Right lobe of liver (tissue), 6 donors: ENCODE measurements at regions not wholly inside any gene's neighbourhood (a gene's known extent, or its start where the extent isn't known, plus 50 kb on each side); places are given as distances from the start of the nearest gene placed in this dataset.

ENCODE experiments used
- ATAC-seq, 4 donors: fragments of 200-7000 bp; cut with Tn5 transposase; one replicate each; pipeline ENCODE4 v1.9.1; 2020; ENCODE audit warnings: mild to moderate bottlenecking in 4 of 4, moderate library complexity in 4 of 4
- DNase-seq, 3 donors: peaks; one replicate each; pipeline ENCODE4 v3.0.0-alpha.2; 2020
- H3K27ac ChIP-seq, 3 donors: fragments of 200-600 bp; one replicate each; pipeline ENCODE4 v1.8.0; 2022
- H3K27me3 ChIP-seq, 2 donors: fragments of 200-600 bp; one replicate each; pipeline ENCODE4 v1.8.0; 2022
- H3K36me3 ChIP-seq, 4 donors: fragments of 200-600 bp; sonication (generic) in 1 of 4; one replicate each; pipeline versions ENCODE4 v1.5.1 to v1.8.0; 2017 to 2022; ENCODE audit warnings: control low read depth in 1 of 4
- H3K4me1 ChIP-seq, 4 donors: fragments of 200-600 bp; sonication (generic) in 1 of 4; one replicate each; pipeline versions ENCODE4 v1.5.1 to v1.8.0; 2017 to 2022; ENCODE audit warnings: control low read depth in 1 of 4
- H3K4me3 ChIP-seq, 3 donors: fragments of 200-600 bp; one replicate each; pipeline ENCODE4 v1.8.0; 2022
- H3K9me3 ChIP-seq, 4 donors: fragments of 200-600 bp; sonication (generic) in 1 of 4; one replicate each; pipeline versions ENCODE4 v1.5.1 to v1.8.0; 2017 to 2022; ENCODE audit warnings: control low read depth in 1 of 4
- POLR2A ChIP-seq: fragments of 450-650 bp; IDR thresholded peaks from one replicate; pipeline ENCODE4 v1.6.1; 2017; ENCODE audit warnings: antibody characterized with exemption, mild to moderate bottlenecking
- WGBS: methylation state at CpG from one replicate; pipeline ENCODE4 v1.1.6; 2018; ENCODE audit warnings: low coverage, low lambda C conversion rate; ENCODE audit not compliant: insufficient coverage; ENCODE audit errors: missing lambda C conversion rate; 5-methylcytosine and 5-hydroxymethylcytosine counted together
- intact Hi-C, 2 donors: fragments of 100-400 bp; cut with DNase I; formaldehyde crosslinking; loops; one replicate each; pipeline versions ENCODE4 v1.11.2 to v1.14.1; 2022
- TF ChIP-seq, protein P1 (sequence below), 4 donors: fragments of 200-600 bp in 3 of 4; fragments of 450-650 bp in 1 of 4; IDR thresholded peaks; one replicate each; pipeline versions ENCODE4 v1.5.1 to v1.8.0; 2016 to 2022; ENCODE audit warnings: antibody characterized with exemption in 4 of 4, mild to moderate bottlenecking in 2 of 4
- donor health status: DM: no; HTN: yes; CAD: no.
- donor health status: DM: no; HTN: no; CAD: no.
- donor health status: DM: no; HTN: no; CAD: no.
- donor health status: DM: no; HTN: yes; CAD: no.
- donor health status: DM: no; HTN: yes; CAD: no.

DNA sequence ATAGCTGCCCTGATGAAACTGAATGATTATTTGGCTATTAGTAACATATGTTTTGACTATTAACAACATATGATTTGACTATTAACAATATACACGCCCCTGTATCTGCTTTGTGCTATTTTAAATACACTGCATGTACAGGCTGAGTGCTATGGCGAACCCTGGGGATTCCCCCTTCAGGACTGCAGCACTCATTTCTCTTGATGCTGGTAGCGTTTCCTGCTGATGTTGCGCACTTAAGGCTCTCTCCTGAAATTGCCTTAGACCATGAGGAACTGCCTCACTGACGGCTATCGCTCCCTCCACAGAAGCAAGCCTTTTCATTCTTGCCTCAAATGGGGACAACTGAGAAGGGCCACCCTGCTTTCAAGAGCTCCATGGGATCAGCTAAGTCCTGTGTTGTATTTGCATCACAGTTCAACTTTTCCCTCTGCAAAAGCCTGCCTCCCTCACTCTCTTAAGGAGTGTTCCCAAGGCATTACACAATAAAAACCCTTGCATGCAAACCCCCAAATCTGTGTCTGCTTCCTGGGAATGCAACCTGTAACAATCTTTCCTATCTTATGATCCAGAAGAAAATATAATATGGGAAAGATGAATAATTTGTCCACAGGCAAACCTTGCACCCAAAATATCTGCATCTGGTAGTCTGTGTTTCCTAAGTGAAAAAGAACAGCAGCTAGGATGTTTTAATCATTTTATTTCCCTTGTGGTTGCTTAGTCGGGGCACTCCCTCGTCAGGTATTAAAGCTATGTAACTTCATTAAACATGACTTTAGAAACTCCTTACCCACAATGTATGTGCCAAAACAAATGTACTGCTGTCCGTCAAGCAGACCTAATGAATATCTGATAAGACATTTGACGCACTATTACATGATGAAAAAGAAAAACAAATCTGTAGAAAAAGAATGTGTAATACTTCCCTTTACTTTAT lies 456.4 kb downstream of the COL12A1 start:
- TF ChIP-seq POLR2A, result no peak
- TF ChIP-seq, protein P1, sequence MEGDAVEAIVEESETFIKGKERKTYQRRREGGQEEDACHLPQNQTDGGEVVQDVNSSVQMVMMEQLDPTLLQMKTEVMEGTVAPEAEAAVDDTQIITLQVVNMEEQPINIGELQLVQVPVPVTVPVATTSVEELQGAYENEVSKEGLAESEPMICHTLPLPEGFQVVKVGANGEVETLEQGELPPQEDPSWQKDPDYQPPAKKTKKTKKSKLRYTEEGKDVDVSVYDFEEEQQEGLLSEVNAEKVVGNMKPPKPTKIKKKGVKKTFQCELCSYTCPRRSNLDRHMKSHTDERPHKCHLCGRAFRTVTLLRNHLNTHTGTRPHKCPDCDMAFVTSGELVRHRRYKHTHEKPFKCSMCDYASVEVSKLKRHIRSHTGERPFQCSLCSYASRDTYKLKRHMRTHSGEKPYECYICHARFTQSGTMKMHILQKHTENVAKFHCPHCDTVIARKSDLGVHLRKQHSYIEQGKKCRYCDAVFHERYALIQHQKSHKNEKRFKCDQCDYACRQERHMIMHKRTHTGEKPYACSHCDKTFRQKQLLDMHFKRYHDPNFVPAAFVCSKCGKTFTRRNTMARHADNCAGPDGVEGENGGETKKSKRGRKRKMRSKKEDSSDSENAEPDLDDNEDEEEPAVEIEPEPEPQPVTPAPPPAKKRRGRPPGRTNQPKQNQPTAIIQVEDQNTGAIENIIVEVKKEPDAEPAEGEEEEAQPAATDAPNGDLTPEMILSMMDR (IDR thresholded peaks at IDR 0.05), result no peak
- Histone ChIP-seq H3K27me3 (no peaks in the 10 kb centered on the region), H3K27ac (no peak overlapping the region), H3K36me3 (no peaks in the 10 kb centered on the region), H3K4me1 (no peaks in the 10 kb centered on the region), H3K9me3 (no peaks in the 10 kb centered on the region), H3K4me3 (no peak overlapping the region)
- intact Hi-C loops, result no loop called here
- DNase-seq (no peak), ATAC-seq (no peak)
- 49% methylated on average over 9 of the region's 10 CpGs for WGBS

DNA sequence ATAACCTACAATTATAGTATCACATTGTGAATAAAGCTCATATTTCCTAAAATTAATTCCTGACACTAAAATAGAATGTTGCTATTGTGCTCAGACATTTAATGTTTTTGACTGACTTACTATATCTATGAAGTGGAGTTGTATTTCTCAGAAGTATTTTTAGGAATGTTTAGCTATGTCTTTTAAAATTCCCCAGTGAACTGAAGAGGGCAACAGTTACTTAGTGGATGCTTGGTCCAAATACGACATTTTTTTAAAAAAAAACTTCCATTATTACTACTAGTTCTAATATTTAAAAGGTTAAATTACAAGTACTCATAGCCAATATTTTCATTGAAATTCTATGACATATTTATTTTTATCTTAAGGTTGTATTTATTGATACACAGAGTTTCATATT lies 460.2 kb downstream of the COL12A1 start:
- no peak overlapping the region for H3K27ac ChIP-seq
- no peaks in the 10 kb centered on the region for H3K36me3 ChIP-seq
- TF ChIP-seq, protein P1 (IDR thresholded peaks at IDR 0.05), result no peak
- no peak for TF ChIP-seq POLR2A
- H3K4me3 ChIP-seq, result no peak overlapping the region
- 26% methylated on average over 1 of the region's 1 CpG for WGBS
- intact Hi-C loops, result no loop called here
- ATAC-seq, result no peak
- DNase-seq, result no peak
- H3K9me3 ChIP-seq, result no peaks in the 10 kb centered on the region
- no peaks in the 10 kb centered on the region for H3K27me3 ChIP-seq
- no peaks in the 10 kb centered on the region for H3K4me1 ChIP-seq

DNA sequence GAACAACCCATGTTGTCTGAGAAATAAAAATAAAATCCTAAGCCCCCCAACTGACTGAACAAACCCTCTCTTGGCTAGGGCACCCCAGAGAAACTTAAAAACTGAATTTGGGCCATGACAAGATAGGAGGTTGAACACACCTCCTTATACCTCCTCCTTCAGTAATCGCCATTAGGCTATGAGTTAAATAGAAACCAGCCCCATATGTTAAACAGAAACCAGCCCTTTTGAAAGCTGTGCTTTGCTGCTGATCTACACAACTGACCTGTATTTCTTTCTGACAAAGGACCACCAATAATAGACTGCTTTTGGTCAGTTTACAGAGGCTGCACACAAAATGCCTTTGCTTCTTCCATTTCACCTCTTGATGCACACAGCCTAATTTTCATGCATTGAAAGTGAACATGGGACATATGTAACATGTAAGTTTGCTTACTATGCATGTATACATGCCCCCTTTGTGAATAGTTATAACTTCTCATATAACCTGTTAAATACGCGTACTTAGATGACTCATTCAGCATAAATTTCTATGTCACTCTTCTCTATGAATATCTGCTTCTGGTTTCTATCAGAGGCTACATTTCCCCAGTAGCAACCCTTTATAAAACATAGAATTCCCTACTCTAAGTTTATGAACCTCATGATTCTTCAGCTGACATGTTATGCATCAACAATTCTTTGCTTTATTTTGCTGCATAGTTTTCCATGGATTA lies 462.9 kb downstream of the COL12A1 start:
- no peaks in the 10 kb centered on the region for H3K9me3 ChIP-seq
- H3K27me3 ChIP-seq, result no peaks in the 10 kb centered on the region
- no peak for ATAC-seq
- no peaks in the 10 kb centered on the region for H3K36me3 ChIP-seq
- 68% methylated on average over 2 of the region's 3 CpGs for WGBS
- no peak overlapping the region for H3K4me3 ChIP-seq
- TF ChIP-seq POLR2A, result no peak
- TF ChIP-seq, protein P1 (IDR thresholded peaks at IDR 0.05), result no peak
- no peak for DNase-seq
- H3K27ac ChIP-seq, result no peak overlapping the region
- intact Hi-C loops, result no loop called here
- H3K4me1 ChIP-seq, result no peaks in the 10 kb centered on the region

DNA sequence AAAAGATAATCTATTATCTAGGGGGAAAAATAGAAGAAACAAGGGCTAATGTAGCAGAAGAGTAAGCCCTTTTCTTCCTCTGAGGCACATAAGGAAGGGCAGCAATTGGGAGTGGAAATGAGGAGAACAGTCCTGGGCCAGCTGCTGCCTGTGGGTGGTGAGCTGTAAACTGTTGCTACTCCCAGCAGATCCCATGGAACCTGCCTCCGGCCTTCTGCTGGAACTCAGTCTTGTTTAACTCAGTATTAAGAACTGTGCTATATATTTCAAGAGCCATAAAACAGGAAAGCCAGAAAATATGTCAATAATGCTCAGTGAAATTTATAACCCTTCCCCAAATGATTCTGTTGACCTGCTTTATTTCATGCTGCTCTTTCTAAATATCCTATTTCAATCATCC lies 464.2 kb downstream of the COL12A1 start:
- no peaks in the 10 kb centered on the region for H3K4me1 ChIP-seq
- WGBS, result 25% methylated on average over 1 of the region's 1 CpG
- intact Hi-C loops, result no loop called here
- no peak overlapping the region for H3K27ac ChIP-seq
- H3K9me3 ChIP-seq, result no peaks in the 10 kb centered on the region
- DNase-seq (no peak), ATAC-seq (no peak)
- H3K27me3 ChIP-seq, result no peaks in the 10 kb centered on the region
- H3K36me3 ChIP-seq, result no peaks in the 10 kb centered on the region
- TF ChIP-seq, protein P1 (IDR thresholded peaks at IDR 0.05), result no peak
- no peak for TF ChIP-seq POLR2A
- no peak overlapping the region for H3K4me3 ChIP-seq
